ENCODE measurements at regions not wholly inside any gene's neighbourhood (a gene's known extent, or its start where the extent isn't known, plus 50 kb on each side); places are given as distances from the start of the nearest gene placed in this dataset.

DNA sequence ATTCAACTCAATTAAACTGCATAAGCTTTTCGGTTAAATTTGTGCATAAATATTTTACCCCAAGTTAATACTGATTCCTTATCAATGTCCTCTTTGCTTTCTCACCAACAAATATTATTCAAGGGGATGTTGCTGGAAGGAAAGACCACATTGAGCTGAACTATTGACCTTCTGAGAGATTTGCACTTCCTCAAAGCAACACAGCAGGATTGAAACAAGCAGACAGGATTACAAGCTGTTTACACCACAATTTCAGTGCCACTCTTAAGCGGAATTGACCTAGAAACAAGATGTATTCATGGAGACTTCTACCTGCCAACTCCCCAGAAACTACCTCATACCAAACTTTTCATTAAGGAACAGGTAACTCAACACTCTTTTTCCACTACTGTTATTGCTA is 96.5 kb upstream of the DUSP21 start:
- TF ChIP-seq POLR2A (IDR thresholded peaks at IDR 0.05; ENCODE audit: low read depth), result no peak
- no peak for TF ChIP-seq POLR2AphosphoS5 (IDR thresholded peaks at IDR 0.05)
- TF ChIP-seq, protein P1, sequence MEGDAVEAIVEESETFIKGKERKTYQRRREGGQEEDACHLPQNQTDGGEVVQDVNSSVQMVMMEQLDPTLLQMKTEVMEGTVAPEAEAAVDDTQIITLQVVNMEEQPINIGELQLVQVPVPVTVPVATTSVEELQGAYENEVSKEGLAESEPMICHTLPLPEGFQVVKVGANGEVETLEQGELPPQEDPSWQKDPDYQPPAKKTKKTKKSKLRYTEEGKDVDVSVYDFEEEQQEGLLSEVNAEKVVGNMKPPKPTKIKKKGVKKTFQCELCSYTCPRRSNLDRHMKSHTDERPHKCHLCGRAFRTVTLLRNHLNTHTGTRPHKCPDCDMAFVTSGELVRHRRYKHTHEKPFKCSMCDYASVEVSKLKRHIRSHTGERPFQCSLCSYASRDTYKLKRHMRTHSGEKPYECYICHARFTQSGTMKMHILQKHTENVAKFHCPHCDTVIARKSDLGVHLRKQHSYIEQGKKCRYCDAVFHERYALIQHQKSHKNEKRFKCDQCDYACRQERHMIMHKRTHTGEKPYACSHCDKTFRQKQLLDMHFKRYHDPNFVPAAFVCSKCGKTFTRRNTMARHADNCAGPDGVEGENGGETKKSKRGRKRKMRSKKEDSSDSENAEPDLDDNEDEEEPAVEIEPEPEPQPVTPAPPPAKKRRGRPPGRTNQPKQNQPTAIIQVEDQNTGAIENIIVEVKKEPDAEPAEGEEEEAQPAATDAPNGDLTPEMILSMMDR (IDR thresholded peaks at IDR 0.05), result no peak
